Natural killer cell (primary cell): ENCODE measurements at regions not wholly inside any gene's neighbourhood (a gene's known extent, or its start where the extent isn't known, plus 50 kb on each side); places are given as distances from the start of the nearest gene placed in this dataset.
"Not testable (repeated sequence)": the region's sequence is repeated elsewhere in the genome, so short reads cannot be mapped to it uniquely, and the experiment has no call there.

ENCODE experiments used
- ATAC-seq, 3 donors: fragments of 150-1000 bp in 2 of 3; fragments of 200-7000 bp in 1 of 3; cut with Tn5 transposase; 1 replicate in 1 of 3; 2 replicates in 2 of 3; pipeline ENCODE4 v1.10.0; 2021; ENCODE audit warnings: mild to moderate bottlenecking in 2 of 3, moderate library complexity in 2 of 3
- DNase-seq, 2 donors: peaks; one replicate each; pipeline versions ENCODE4 v3.0.0 to v3.0.0-alpha.2; 2013 to 2021; ENCODE audit warnings: mixed read lengths in 1 of 2
- H3K27ac ChIP-seq: one replicate; pipeline ENCODE4 v1.5.1; 2013; ENCODE audit warnings: mild to moderate bottlenecking, low read length
- H3K27me3 ChIP-seq: one replicate; pipeline ENCODE4 v1.6.1; 2013; ENCODE audit warnings: low read length; ENCODE audit not compliant: control insufficient read depth, insufficient read depth
- H3K36me3 ChIP-seq: one replicate; pipeline ENCODE4 v1.6.1; 2013; ENCODE audit warnings: low read length; ENCODE audit not compliant: control insufficient read depth, insufficient read depth
- H3K4me1 ChIP-seq: one replicate; pipeline ENCODE4 v1.6.1; 2013; ENCODE audit warnings: low read length; ENCODE audit not compliant: control insufficient read depth, insufficient read depth
- H3K4me3 ChIP-seq: one replicate; pipeline ENCODE4 v1.5.1; 2013; ENCODE audit warnings: low read length
- H3K9me3 ChIP-seq: one replicate; pipeline ENCODE4 v1.6.1; 2013; ENCODE audit warnings: low read length; ENCODE audit not compliant: control insufficient read depth, insufficient read depth
- H3K27ac Mint-ChIP-seq, 2 donors: one replicate each; pipeline ENCODE4 v1.8.0; 2022; ENCODE audit warnings: mild to moderate bottlenecking in 2 of 2, mixed read lengths in 2 of 2, moderate library complexity in 1 of 2
- H3K27me3 Mint-ChIP-seq, 2 donors: one replicate each; pipeline ENCODE4 v1.8.0; 2022; ENCODE audit warnings: low read depth in 2 of 2, mixed read lengths in 2 of 2
- H3K36me3 Mint-ChIP-seq: one replicate; pipeline ENCODE4 v1.8.0; 2022; ENCODE audit warnings: mixed read lengths
- H3K4me1 Mint-ChIP-seq, 2 donors: one replicate each; pipeline ENCODE4 v1.8.0; 2022; ENCODE audit warnings: mixed read lengths in 2 of 2
- H3K4me3 Mint-ChIP-seq: one replicate; pipeline ENCODE4 v1.8.0; 2022; ENCODE audit warnings: mild to moderate bottlenecking, moderate library complexity, mixed read lengths
- H3K9me3 Mint-ChIP-seq, 2 donors: one replicate each; pipeline ENCODE4 v1.8.0; 2022; ENCODE audit warnings: mixed read lengths in 2 of 2
- WGBS: methylation state at CpG from one replicate; pipeline ENCODE4 v1.1.7; 2013; ENCODE audit warnings: missing lambda C conversion rate; ENCODE audit not compliant: insufficient coverage; 5-methylcytosine and 5-hydroxymethylcytosine counted together
- intact Hi-C: fragments of 100-400 bp; cut with micrococcal nuclease; formaldehyde crosslinking; loops from one replicate; pipeline ENCODE4 v1.14.2; 2022
- TF ChIP-seq, protein P1 (sequence below): fragments of 200-600 bp; IDR thresholded peaks from one replicate; pipeline ENCODE4 v1.8.0; 2022; ENCODE audit warnings: antibody characterized with exemption

DNA sequence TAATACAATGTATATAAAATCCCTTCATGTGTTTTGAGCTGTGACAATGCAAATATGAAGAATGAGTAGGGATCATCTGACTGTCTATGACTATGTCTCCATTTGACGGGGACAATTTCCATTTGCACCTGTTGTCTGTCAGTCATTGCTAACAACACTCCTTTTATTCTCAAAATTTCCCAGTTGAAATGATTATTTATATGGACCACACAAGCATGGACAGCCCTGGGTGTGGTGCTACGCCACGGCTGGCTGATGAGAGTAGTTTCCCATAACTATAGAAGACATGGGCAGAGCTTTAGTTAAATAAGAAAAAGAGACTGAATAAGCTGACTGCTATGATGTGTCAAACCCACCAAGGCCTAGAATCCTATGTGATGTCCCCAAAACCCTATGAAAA lies 135.8 kb downstream of the MAP3K21 start:
- no peak overlapping the region for H3K4me3 ChIP-seq
- no peaks in the 10 kb centered on the region for H3K9me3 ChIP-seq
- no peaks in the 10 kb centered on the region for H3K27me3 Mint-ChIP-seq
- no peak for DNase-seq
- H3K4me1 ChIP-seq, result no peaks in the 10 kb centered on the region
- no peaks in the 10 kb centered on the region for H3K9me3 Mint-ChIP-seq
- H3K4me1 Mint-ChIP-seq, result no peaks in the 10 kb centered on the region
- H3K27ac Mint-ChIP-seq, result no peak overlapping the region
- intact Hi-C loops, result no loop called here
- WGBS, result 91% methylated on average over 3 of the region's 3 CpGs
- H3K36me3 Mint-ChIP-seq, result no peaks in the 10 kb centered on the region
- TF ChIP-seq, protein P1, sequence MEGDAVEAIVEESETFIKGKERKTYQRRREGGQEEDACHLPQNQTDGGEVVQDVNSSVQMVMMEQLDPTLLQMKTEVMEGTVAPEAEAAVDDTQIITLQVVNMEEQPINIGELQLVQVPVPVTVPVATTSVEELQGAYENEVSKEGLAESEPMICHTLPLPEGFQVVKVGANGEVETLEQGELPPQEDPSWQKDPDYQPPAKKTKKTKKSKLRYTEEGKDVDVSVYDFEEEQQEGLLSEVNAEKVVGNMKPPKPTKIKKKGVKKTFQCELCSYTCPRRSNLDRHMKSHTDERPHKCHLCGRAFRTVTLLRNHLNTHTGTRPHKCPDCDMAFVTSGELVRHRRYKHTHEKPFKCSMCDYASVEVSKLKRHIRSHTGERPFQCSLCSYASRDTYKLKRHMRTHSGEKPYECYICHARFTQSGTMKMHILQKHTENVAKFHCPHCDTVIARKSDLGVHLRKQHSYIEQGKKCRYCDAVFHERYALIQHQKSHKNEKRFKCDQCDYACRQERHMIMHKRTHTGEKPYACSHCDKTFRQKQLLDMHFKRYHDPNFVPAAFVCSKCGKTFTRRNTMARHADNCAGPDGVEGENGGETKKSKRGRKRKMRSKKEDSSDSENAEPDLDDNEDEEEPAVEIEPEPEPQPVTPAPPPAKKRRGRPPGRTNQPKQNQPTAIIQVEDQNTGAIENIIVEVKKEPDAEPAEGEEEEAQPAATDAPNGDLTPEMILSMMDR, result no peak
- no peaks in the 10 kb centered on the region for H3K27me3 ChIP-seq
- no peak overlapping the region for H3K4me3 Mint-ChIP-seq
- H3K36me3 ChIP-seq, result no peaks in the 10 kb centered on the region
- ATAC-seq, result no peak
- no peak overlapping the region for H3K27ac ChIP-seq

DNA sequence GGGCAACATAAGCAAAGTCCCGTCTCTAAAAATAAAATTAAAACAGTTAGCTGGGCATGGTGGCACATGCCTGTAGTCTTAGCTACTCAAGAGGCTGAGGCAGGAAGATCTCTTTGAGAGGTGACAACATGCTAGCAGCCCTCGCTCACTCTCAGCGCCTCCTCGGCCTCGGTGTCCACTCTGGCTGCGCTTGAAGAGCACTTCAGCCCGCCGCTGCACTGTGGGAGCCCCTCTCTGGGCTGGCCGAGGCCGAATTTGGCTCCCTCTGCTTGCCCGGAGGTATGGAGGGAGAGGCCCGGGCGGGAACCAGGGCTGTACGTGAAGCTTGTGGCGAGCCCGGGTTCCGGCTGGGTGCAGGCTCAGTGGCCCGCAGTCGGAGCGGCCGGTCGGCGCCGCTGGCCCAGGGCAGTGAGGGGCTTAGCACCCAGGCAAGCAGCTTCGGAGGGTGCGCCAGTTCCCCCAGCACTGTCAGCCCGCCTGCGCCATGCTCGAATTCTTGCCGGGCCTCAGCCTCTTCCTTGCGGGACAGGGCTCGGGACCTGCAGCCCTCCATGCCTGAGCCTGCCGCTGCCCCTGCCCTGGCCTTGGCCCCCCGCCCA lies 138.3 kb downstream of the MAP3K21 start:
- no peaks in the 10 kb centered on the region for H3K4me1 Mint-ChIP-seq
- no peaks in the 10 kb centered on the region for H3K36me3 Mint-ChIP-seq
- ATAC-seq, result no peak
- no peaks in the 10 kb centered on the region for H3K9me3 Mint-ChIP-seq
- TF ChIP-seq, protein P1, result no peak
- Histone ChIP-seq H3K27ac (no peak overlapping the region), H3K4me1 (no peaks in the 10 kb centered on the region), H3K4me3 (no peak overlapping the region), H3K36me3 (no peaks in the 10 kb centered on the region), H3K27me3 (no peaks in the 10 kb centered on the region), H3K9me3 (no peaks in the 10 kb centered on the region)
- H3K27ac Mint-ChIP-seq, result no peak overlapping the region
- no peak overlapping the region for H3K4me3 Mint-ChIP-seq
- intact Hi-C loops, result no loop called here
- WGBS, result 92% methylated on average over 34 of the region's 34 CpGs
- DNase-seq, result no peak
- no peaks in the 10 kb centered on the region for H3K27me3 Mint-ChIP-seq

DNA sequence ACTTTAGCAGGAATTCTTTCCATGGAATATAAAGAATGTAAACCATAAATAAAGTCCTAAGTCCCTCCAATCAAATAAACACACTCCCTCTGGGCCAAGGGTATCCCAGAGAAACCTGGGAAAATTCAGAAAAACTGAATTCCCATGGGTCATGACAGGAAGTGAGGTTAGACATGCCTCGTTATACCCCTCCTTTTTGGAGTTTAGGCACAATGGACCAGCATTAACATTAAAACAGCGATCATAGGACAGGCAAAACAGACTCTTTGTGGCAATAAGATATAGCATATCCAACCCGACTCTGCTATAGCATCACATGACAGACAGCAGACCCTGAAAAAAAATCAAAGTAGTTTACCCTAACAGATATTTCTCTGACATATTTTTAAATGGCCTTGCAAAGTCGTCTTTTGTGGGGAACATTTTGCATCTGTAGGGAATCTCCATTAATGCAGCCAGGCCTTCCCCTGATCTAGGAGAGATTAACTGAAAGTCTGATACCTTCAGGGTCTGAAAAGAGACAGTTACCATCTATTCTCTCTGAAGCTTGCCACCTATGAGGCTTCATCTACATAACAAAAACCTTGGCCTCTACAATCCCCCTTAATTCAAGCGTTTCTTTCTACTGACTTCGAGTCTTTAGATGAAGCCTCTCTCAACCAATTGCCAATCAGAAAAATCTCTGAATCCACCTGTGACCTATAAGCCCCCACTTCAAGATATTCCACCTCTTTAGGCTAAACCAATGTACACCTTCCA lies 143.0 kb upstream of the KCNK1 start:
- H3K27me3 Mint-ChIP-seq, result peaks cover 0 to 7% of the 10 kb centered on the region in 2 donors
- ATAC-seq (no peak), DNase-seq (no peak)
- TF ChIP-seq, protein P1, result no peak
- no peak overlapping the region for H3K4me3 Mint-ChIP-seq
- intact Hi-C loops, result no loop called here
- Histone ChIP-seq H3K4me1 (no peaks in the 10 kb centered on the region), H3K27ac (no peak overlapping the region), H3K4me3 (no peak overlapping the region), H3K36me3 (no peaks in the 10 kb centered on the region), H3K27me3 (no peaks in the 10 kb centered on the region), H3K9me3 (no peaks in the 10 kb centered on the region)
- no peaks in the 10 kb centered on the region for H3K4me1 Mint-ChIP-seq
- peaks cover 0 to 3% of the 10 kb centered on the region in 2 donors for H3K9me3 Mint-ChIP-seq
- H3K27ac Mint-ChIP-seq, result no peak overlapping the region
- WGBS, result 64% methylated on average over 6 of the region's 6 CpGs
- H3K36me3 Mint-ChIP-seq, result no peaks in the 10 kb centered on the region

DNA sequence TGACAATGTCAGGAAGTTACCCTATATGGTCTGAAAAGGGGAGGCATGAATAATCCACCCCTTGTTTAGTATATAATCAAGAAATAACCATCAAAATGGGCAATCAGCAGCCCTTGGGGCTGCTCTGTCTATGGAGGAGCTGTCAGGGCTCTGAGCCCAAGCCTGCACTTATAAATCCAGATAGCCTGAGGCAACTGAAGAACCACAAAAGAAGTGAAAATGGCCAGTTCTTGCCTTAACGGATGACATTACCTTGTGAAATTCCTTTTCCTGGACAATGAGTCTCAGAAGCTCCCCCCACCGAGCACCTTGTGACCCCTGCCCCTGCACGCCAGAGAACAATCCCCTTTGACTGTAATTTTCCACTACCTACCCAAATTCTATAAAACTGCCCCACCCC lies 142.1 kb upstream of the KCNK1 start:
- H3K9me3 Mint-ChIP-seq, H3K4me3 ChIP-seq, H3K9me3 ChIP-seq, DNase-seq, ATAC-seq, H3K27me3 ChIP-seq, H3K36me3 ChIP-seq, H3K27me3 Mint-ChIP-seq, H3K4me3 Mint-ChIP-seq, H3K27ac Mint-ChIP-seq, intact Hi-C loops, H3K4me1 Mint-ChIP-seq, H3K36me3 Mint-ChIP-seq, H3K27ac ChIP-seq, H3K4me1 ChIP-seq: not testable (repeated sequence)
- WGBS, result 94% methylated on average over 3 of the region's 3 CpGs

DNA sequence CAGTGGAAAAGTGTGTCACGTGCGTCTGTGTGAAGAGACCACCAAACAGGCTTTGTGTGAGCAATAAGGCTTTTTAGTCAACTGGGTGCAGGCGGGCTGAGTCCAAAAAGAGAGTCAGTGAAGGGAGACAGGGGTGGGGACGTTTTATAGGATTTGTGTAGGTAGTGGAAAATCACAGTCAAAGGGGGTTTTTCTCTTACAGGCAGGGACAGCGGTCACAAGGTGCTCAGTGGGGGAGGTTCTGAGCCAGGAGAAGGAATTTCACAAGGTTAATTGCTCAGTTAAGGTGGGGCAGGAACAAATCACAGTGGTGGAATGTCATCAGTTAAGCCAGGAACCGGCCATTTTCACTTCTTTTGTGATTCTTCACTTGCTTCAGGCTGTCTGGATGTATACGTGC lies 141.1 kb upstream of the KCNK1 start:
- ATAC-seq, H3K4me1 ChIP-seq, H3K4me1 Mint-ChIP-seq, H3K9me3 ChIP-seq, H3K27ac ChIP-seq, H3K4me3 ChIP-seq, H3K9me3 Mint-ChIP-seq, DNase-seq, H3K36me3 Mint-ChIP-seq, H3K4me3 Mint-ChIP-seq, H3K27ac Mint-ChIP-seq, H3K27me3 ChIP-seq, H3K36me3 ChIP-seq, intact Hi-C loops, H3K27me3 Mint-ChIP-seq: not testable (repeated sequence)
- 73% methylated on average over 7 of the region's 7 CpGs for WGBS
